HG03354 (cell line): ENCODE measurements at regions not wholly inside any gene's neighbourhood (a gene's known extent, or its start where the extent isn't known, plus 50 kb on each side); places are given as distances from the start of the nearest gene placed in this dataset.
A peak's percentile ranks its signal among the peaks of the same experiment; 100 is the strongest.
"Not testable (repeated sequence)": the region's sequence is repeated elsewhere in the genome, so short reads cannot be mapped to it uniquely, and the experiment has no call there.

Experiments used
- ATAC-seq: cut with Tn5 transposase; IDR thresholded peaks from one replicate; pipeline ENCODE4 v1.9.1; 2021; ENCODE audit warnings: mild to moderate bottlenecking; ENCODE audit not compliant: unreplicated experiment, poor library complexity, severe bottlenecking

- peak; percentile 55 for ATAC-seq
These were observed 326.5 kb upstream of the SLC39A10 start for GRCh38 chr2:195330513-195330956.

GRCh38 chr2:195329784-195330183 lies 327.2 kb upstream of the SLC39A10 start:
- not testable (repeated sequence) for ATAC-seq

- no peak for ATAC-seq
These were observed 330.5 kb upstream of the SLC39A10 start for GRCh38 chr2:195326537-195326936.

GRCh38 chr2:195322324-195322723 lies 334.7 kb upstream of the SLC39A10 start:
- no peak for ATAC-seq

- ATAC-seq = peak; percentile 96
These were observed 336.5 kb upstream of the SLC39A10 start for GRCh38 chr2:195320413-195320973.

- no peak for ATAC-seq
These were observed 337.2 kb upstream of the SLC39A10 start for GRCh38 chr2:195319548-195320412.

- no peak for ATAC-seq
These were observed 337.9 kb upstream of the SLC39A10 start for GRCh38 chr2:195319112-195319460.

GRCh38 chr2:195318440-195319111 lies 338.4 kb upstream of the SLC39A10 start:
- ATAC-seq = peak; percentile 35

- no peak for ATAC-seq
These were observed 339.5 kb upstream of the SLC39A10 start for GRCh38 chr2:195317550-195317949.

GRCh38 chr2:195316486-195316885 lies 340.5 kb upstream of the SLC39A10 start:
- ATAC-seq = no peak

- ATAC-seq = peak; percentile 80
These were observed 343.1 kb upstream of the SLC39A10 start for GRCh38 chr2:195313962-195314361.

GRCh38 chr2:195312662-195313061 lies 344.4 kb upstream of the SLC39A10 start:
- no peak for ATAC-seq

- no peak for ATAC-seq
These were observed 348.9 kb upstream of the SLC39A10 start for GRCh38 chr2:195308163-195308562.

- ATAC-seq = no peak
These were observed 349.3 kb upstream of the SLC39A10 start for GRCh38 chr2:195307751-195308150.

- no peak for ATAC-seq
These were observed 352.7 kb upstream of the SLC39A10 start for GRCh38 chr2:195304310-195304709.

GRCh38 chr2:195300631-195301030 lies 356.4 kb upstream of the SLC39A10 start:
- no peak for ATAC-seq

GRCh38 chr2:195299600-195299999 lies 357.4 kb upstream of the SLC39A10 start:
- no peak for ATAC-seq

- ATAC-seq = no peak
These were observed 360.5 kb upstream of the SLC39A10 start for GRCh38 chr2:195296490-195296889.

- no peak for ATAC-seq
These were observed 367.9 kb upstream of the SLC39A10 start for GRCh38 chr2:195289081-195289480.

GRCh38 chr2:195279840-195280427 lies 377.1 kb upstream of the SLC39A10 start:
- ATAC-seq = no peak
